T47D (cell line): ENCODE measurements at regions not wholly inside any gene's neighbourhood (a gene's known extent, or its start where the extent isn't known, plus 50 kb on each side); places are given as distances from the start of the nearest gene placed in this dataset.

Experiments
- DNase-seq, 2 experiments: peaks; one replicate each; pipeline versions ENCODE4 v3.0.0 to v3.0.0-alpha.2; 2011 to 2012; ENCODE audit warnings: low read depth in 1 of 2, low spot score in 1 of 2
- JUND ChIP-seq: IDR thresholded peaks from 2 replicates; pipeline ENCODE4 v1.6.1; 2012; ENCODE audit warnings: low read depth
- in situ Hi-C: cut with HindIII; loops from 2 replicates; pipeline ENCODE4 v1.10.0; 2016; ENCODE audit warnings: low sequenced_read_pairs, low pct_unique_long_range_greater_than_20kb

GRCh38 chr3:20776692-20777091 is 590.7 kb upstream of the SGO1 start:
- no peak for TF ChIP-seq JUND
- in situ Hi-C loops: no loop called here
- DNase-seq: no peak

- in situ Hi-C loops: no loop called here
- DNase-seq: no peak
- no peak for TF ChIP-seq JUND
Observed at GRCh38 chr3:20776286-20776685, 590.3 kb upstream of the SGO1 start.

- TF ChIP-seq JUND: no peak
- in situ Hi-C loops: no loop called here
Observed at GRCh38 chr3:20773320-20773984, 587.4 kb upstream of the SGO1 start.

GRCh38 chr3:20772869-20773268 is 586.9 kb upstream of the SGO1 start:
- no peak for TF ChIP-seq JUND
- in situ Hi-C loops: no loop called here
- DNase-seq: no peak

More at GRCh38 chr3:20773320-20773984, 587.4 kb upstream of the SGO1 start:
- DNase-seq: peak in 1 of 2 experiments; percentile 5

- TF ChIP-seq JUND: no peak
- in situ Hi-C loops: no loop called here
- no peak for DNase-seq
Observed at GRCh38 chr3:20769430-20769829, 583.4 kb upstream of the SGO1 start.

GRCh38 chr3:20760981-20761380 is 575.0 kb upstream of the SGO1 start:
- no peak for TF ChIP-seq JUND
- in situ Hi-C loops: no loop called here
- DNase-seq: no peak

GRCh38 chr3:20752416-20752815 is 566.4 kb upstream of the SGO1 start:
- in situ Hi-C loops: no loop called here
- TF ChIP-seq JUND: no peak
- DNase-seq: no peak

- no peak for TF ChIP-seq JUND
- in situ Hi-C loops: no loop called here
- no peak for DNase-seq
Observed at GRCh38 chr3:20751296-20751695, 565.3 kb upstream of the SGO1 start.

GRCh38 chr3:20747741-20748140 is 561.7 kb upstream of the SGO1 start:
- DNase-seq: no peak
- in situ Hi-C loops: no loop called here
- TF ChIP-seq JUND: no peak

- no peak for DNase-seq
- no peak for TF ChIP-seq JUND
- in situ Hi-C loops: no loop called here
Observed at GRCh38 chr3:20743553-20744321, 557.7 kb upstream of the SGO1 start.

- TF ChIP-seq JUND: no peak
- in situ Hi-C loops: no loop called here
- DNase-seq: no peak
Observed at GRCh38 chr3:20742903-20743552, 557.0 kb upstream of the SGO1 start.

GRCh38 chr3:20741381-20741780 is 555.4 kb upstream of the SGO1 start:
- no peak for TF ChIP-seq JUND
- no peak for DNase-seq
- in situ Hi-C loops: no loop called here

GRCh38 chr3:20739814-20740213 is 553.8 kb upstream of the SGO1 start:
- TF ChIP-seq JUND: no peak
- in situ Hi-C loops: no loop called here
- DNase-seq: peak in 1 of 2 experiments; percentile 11
